HUES6 (cell line): ENCODE measurements at regions not wholly inside any gene's neighbourhood (a gene's known extent, or its start where the extent isn't known, plus 50 kb on each side); places are given as distances from the start of the nearest gene placed in this dataset.
A peak's percentile ranks its signal among the peaks of the same experiment; 100 is the strongest.
"Not testable (repeated sequence)": the region's sequence is repeated elsewhere in the genome, so short reads cannot be mapped to it uniquely, and the experiment has no call there.

Source experiments
- H3K27ac ChIP-seq: 2 replicates; pipeline ENCODE4 v1.7.0; 2013; ENCODE audit warnings: low read depth, mild to moderate bottlenecking, low read length, inconsistent platforms
- H3K27me3 ChIP-seq: 2 replicates; pipeline ENCODE4 v1.6.1; 2013; ENCODE audit warnings: low read length; ENCODE audit not compliant: control insufficient read depth, insufficient read depth
- H3K36me3 ChIP-seq: 2 replicates; pipeline ENCODE4 v1.6.1; 2013; ENCODE audit warnings: low read length; ENCODE audit not compliant: control insufficient read depth, insufficient read depth
- H3K4me1 ChIP-seq: 2 replicates; pipeline ENCODE4 v1.6.1; 2013; ENCODE audit warnings: low read length; ENCODE audit not compliant: control insufficient read depth, insufficient read depth
- H3K4me3 ChIP-seq: 2 replicates; pipeline ENCODE4 v1.5.1; 2013; ENCODE audit warnings: low read depth, low read length
- H3K9ac ChIP-seq: one replicate; pipeline ENCODE4 v1.6.1; 2013; ENCODE audit warnings: mild to moderate bottlenecking, low read length
- H3K9me3 ChIP-seq: 2 replicates; pipeline ENCODE4 v1.6.1; 2013; ENCODE audit warnings: low read depth, low read length; ENCODE audit not compliant: control insufficient read depth, insufficient read depth

- H3K27me3 ChIP-seq, result no peaks in the 10 kb centered on the region
- H3K9ac ChIP-seq, result no peak overlapping the region
- H3K36me3 ChIP-seq, result no peaks in the 10 kb centered on the region
- no peak overlapping the region for H3K27ac ChIP-seq
- peaks cover 9% of the 10 kb centered on the region for H3K4me1 ChIP-seq
- H3K4me3 ChIP-seq, result no peak overlapping the region
- H3K9me3 ChIP-seq, result no peaks in the 10 kb centered on the region
Measured at GRCh38 chr13:78087966-78088678, 169.5 kb upstream of the EDNRB start.

DNA sequence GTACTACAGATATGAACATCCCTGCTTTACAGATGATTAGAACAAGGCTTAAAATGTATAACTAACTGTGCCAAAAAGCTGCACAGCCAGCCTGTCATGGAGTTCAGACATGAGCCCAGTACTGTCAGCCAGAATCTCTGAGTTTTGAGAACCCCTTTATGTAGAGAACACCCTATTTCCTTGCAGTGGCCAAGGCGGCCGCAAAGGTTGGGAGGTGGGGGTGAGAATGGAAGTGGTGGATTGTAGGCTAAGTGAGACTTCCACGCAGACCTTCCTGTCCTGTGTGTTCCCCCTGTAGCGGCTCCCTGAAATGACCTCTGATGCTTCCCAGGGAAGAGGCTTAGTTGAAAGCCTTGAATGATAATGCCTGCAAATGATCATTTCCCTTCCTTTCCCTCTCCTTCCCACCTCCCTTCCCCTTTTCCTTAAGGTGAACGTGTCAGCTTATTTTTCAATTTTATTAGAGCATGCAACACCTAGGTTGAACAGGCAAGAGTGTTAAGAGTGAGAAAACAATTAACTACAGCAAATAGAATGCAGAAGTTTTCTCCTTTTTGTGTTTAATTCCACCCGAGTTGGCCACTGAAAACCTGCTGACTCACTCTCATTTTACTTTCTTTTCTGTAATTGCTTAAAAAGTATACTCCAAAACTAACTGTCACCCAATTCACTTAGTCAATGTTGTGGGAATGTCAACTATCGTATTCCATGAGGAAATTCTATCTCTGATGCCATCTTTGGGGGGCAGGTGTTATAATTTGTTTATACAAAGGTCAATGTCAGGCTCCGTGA lies 167.0 kb upstream of the EDNRB start:
- H3K27ac ChIP-seq, result 0 out of 2 replicates have a peak overlapping the region, but pooled peaks have one; percentile 9
- peaks cover 9% of the 10 kb centered on the region for H3K4me1 ChIP-seq
- H3K9me3 ChIP-seq, result peaks cover 10% of the 10 kb centered on the region; the same call in 1 of the 2 replicates
- H3K27me3 ChIP-seq, result no peaks in the 10 kb centered on the region
- H3K9ac ChIP-seq, result no peak overlapping the region
- H3K4me3 ChIP-seq, result no peak overlapping the region
- no peaks in the 10 kb centered on the region for H3K36me3 ChIP-seq

DNA sequence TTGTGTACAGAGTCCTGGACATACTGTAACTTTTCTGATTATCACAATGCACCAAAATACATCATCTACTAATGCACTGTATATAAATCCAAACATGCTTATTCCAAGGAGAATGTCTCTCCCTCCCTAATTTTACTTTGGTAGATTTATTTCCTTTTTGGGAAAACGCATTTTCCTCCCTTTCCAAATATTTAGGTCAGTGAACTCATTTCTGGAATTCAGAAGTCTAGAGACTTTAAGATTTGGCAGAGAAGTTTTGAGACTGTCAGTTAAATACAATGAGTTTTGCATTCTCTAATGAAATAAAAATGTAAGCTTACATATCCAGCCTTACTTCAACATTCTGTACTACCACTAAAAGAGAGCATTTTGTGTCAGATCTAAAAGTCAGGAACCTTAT lies 165.8 kb upstream of the EDNRB start:
- Histone ChIP-seq H3K36me3 (no peaks in the 10 kb centered on the region), H3K4me3 (no peak overlapping the region), H3K9me3 (peaks cover 16% of the 10 kb centered on the region; the same call in 1 of the 2 replicates), H3K27ac (no peak overlapping the region), H3K9ac (no peak overlapping the region), H3K27me3 (no peaks in the 10 kb centered on the region), H3K4me1 (peaks cover 9% of the 10 kb centered on the region)

- Histone ChIP-seq H3K4me1 (no peaks in the 10 kb centered on the region), H3K27me3 (no peaks in the 10 kb centered on the region), H3K4me3 (no peak overlapping the region), H3K27ac (no peak overlapping the region), H3K9ac (no peak overlapping the region), H3K9me3 (peaks cover 19% of the 10 kb centered on the region; the same call in 1 of the 2 replicates), H3K36me3 (no peaks in the 10 kb centered on the region)
Measured at GRCh38 chr13:78078168-78078567, 159.5 kb upstream of the EDNRB start.

- no peak overlapping the region for H3K27ac ChIP-seq
- no peaks in the 10 kb centered on the region for H3K4me1 ChIP-seq
- H3K9me3 ChIP-seq, result 0 out of 2 replicates have a peak, but pooled peaks cover 3% of the 10 kb centered on the region
- H3K4me3 ChIP-seq, result no peak overlapping the region
- no peaks in the 10 kb centered on the region for H3K27me3 ChIP-seq
- no peak overlapping the region for H3K9ac ChIP-seq
- no peaks in the 10 kb centered on the region for H3K36me3 ChIP-seq
Measured at GRCh38 chr13:78067290-78067689, 148.7 kb upstream of the EDNRB start.

GRCh38 chr13:78065141-78065540 lies 146.5 kb upstream of the EDNRB start:
- no peaks in the 10 kb centered on the region for H3K36me3 ChIP-seq
- H3K9ac ChIP-seq, result no peak overlapping the region
- 0 out of 2 replicates have a peak, but pooled peaks cover 3% of the 10 kb centered on the region for H3K9me3 ChIP-seq
- no peak overlapping the region for H3K4me3 ChIP-seq
- H3K27ac ChIP-seq, result no peak overlapping the region
- H3K27me3 ChIP-seq, result no peaks in the 10 kb centered on the region
- no peaks in the 10 kb centered on the region for H3K4me1 ChIP-seq

- H3K27me3 ChIP-seq, result no peaks in the 10 kb centered on the region
- peaks cover 18% of the 10 kb centered on the region for H3K9me3 ChIP-seq
- H3K4me3 ChIP-seq, result no peak overlapping the region
- H3K4me1 ChIP-seq, result no peaks in the 10 kb centered on the region
- no peak overlapping the region for H3K9ac ChIP-seq
- H3K27ac ChIP-seq, result no peak overlapping the region
- no peaks in the 10 kb centered on the region for H3K36me3 ChIP-seq
Measured at GRCh38 chr13:78061806-78062205, 143.2 kb upstream of the EDNRB start.

DNA sequence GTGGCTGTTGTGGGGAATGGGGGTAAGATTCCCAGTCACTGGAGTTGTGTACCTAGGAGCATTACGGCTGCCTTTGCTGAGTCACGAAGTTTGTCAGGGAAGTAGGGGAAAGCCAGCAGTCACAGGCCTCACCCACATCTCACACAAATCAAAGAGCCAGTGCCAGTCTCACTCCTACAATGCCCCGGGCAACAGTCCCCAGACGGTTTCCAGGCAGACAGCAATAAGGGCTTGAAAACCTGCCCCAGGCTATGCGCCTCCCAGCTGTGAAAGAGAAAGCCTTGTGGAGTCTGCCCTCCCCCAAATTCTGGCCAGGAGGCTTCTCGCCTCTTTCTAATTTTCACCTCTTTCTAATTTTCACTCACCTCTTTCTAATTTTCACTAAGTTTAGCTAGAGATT lies 142.3 kb upstream of the EDNRB start:
- no peaks in the 10 kb centered on the region for H3K27me3 ChIP-seq
- H3K4me3 ChIP-seq, result no peak overlapping the region
- H3K27ac ChIP-seq, result no peak overlapping the region
- H3K36me3 ChIP-seq, result no peaks in the 10 kb centered on the region
- peaks cover 26% of the 10 kb centered on the region for H3K9me3 ChIP-seq
- H3K4me1 ChIP-seq, result no peaks in the 10 kb centered on the region
- H3K9ac ChIP-seq, result no peak overlapping the region

DNA sequence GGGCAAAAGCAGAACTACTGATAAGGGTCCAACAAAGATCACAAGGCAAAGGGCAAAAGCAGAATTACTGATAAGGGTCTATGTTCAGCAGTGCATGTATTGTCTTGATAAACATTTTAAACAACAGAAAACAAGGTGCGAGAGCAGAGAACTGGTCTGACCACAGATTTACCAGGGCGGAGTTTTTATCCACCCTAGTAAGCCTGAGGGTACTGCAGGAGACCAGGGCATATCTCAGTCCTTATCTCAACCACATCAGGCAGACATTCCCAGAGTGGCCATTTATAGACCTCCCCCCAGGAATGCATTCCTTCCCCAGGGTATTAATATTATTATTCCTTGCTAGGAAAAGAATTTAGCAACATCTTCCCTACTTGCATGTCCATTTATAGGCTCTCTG lies 138.2 kb upstream of the EDNRB start:
- not testable (repeated sequence) for H3K4me3 ChIP-seq, H3K27me3 ChIP-seq, H3K9ac ChIP-seq, H3K4me1 ChIP-seq, H3K27ac ChIP-seq, H3K36me3 ChIP-seq
- peaks cover 34% of the 10 kb centered on the region for H3K9me3 ChIP-seq

GRCh38 chr13:78054157-78054556 lies 135.5 kb upstream of the EDNRB start:
- Histone ChIP-seq H3K9ac (no peak overlapping the region), H3K27me3 (no peaks in the 10 kb centered on the region), H3K4me1 (no peaks in the 10 kb centered on the region), H3K27ac (no peak overlapping the region), H3K4me3 (no peak overlapping the region), H3K9me3 (peaks cover 29% of the 10 kb centered on the region), H3K36me3 (no peaks in the 10 kb centered on the region)

- no peaks in the 10 kb centered on the region for H3K9me3 ChIP-seq
- H3K9ac ChIP-seq, result no peak overlapping the region
- no peaks in the 10 kb centered on the region for H3K36me3 ChIP-seq
- no peaks in the 10 kb centered on the region for H3K27me3 ChIP-seq
- no peak overlapping the region for H3K27ac ChIP-seq
- H3K4me1 ChIP-seq, result no peaks in the 10 kb centered on the region
- H3K4me3 ChIP-seq, result no peak overlapping the region
Measured at GRCh38 chr13:78047151-78047550, 128.5 kb upstream of the EDNRB start.
